ENCODE measurements at regions not wholly inside any gene's neighbourhood (a gene's known extent, or its start where the extent isn't known, plus 50 kb on each side); places are given as distances from the start of the nearest gene placed in this dataset.

DNA sequence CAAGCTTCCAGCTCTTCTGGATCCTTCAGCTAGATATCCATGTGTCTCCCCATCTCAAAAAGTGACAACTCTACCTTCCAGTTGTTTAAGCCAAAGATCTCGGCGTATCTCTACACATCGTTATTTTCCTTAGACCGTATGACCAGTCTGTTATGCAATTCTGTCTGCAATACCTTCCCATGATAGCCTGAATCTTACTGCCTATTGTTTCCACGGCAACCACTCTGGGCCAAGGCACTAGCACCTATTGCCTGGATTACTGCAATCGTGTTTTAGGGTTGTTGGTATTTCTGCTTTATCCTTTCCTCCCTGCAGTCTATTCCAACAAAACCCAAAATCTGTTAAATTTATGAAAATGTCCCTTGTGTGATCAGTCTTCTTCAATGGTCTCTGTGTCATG, 448.4 kb downstream of the MTRR start:
- TF ChIP-seq POLR2A (IDR thresholded peaks at IDR 0.05; ENCODE audit: low read depth, low read length), result no peak
- TF ChIP-seq POLR2AphosphoS5 (IDR thresholded peaks at IDR 0.05; ENCODE audit: low read depth, low read length), result no peak
- TF ChIP-seq TAF1 (IDR thresholded peaks at IDR 0.05; ENCODE audit: borderline replicate concordance, low read depth, low read length), result no peak
